ENCODE measurements at regions not wholly inside any gene's neighbourhood (a gene's known extent, or its start where the extent isn't known, plus 50 kb on each side); places are given as distances from the start of the nearest gene placed in this dataset.

- Histone ChIP-seq H3K27me3 (no peaks in the 10 kb centered on the region), H3K4me1 (no peaks in the 10 kb centered on the region), H3K4me3 (no peak overlapping the region), H3K27ac (no peak overlapping the region), H3K36me3 (no peaks in the 10 kb centered on the region), H3K9me3 (no peaks in the 10 kb centered on the region)
- DNase-seq: no peak
- no peak for TF ChIP-seq POLR2A (IDR thresholded peaks at IDR 0.05)
- TF ChIP-seq CTCF (IDR thresholded peaks at IDR 0.05): no peak
Observed at GRCh38 chr14:65880507-65880906, 468.0 kb downstream of the FUT8 start.

GRCh38 chr14:65881642-65882041, 469.1 kb downstream of the FUT8 start:
- no peaks in the 10 kb centered on the region for H3K4me1 ChIP-seq
- H3K36me3 ChIP-seq: no peaks in the 10 kb centered on the region
- TF ChIP-seq CTCF (IDR thresholded peaks at IDR 0.05) (no peak), POLR2A (IDR thresholded peaks at IDR 0.05) (no peak)
- H3K9me3 ChIP-seq: no peaks in the 10 kb centered on the region
- no peak overlapping the region for H3K4me3 ChIP-seq
- no peaks in the 10 kb centered on the region for H3K27me3 ChIP-seq
- no peak overlapping the region for H3K27ac ChIP-seq
- no peak for DNase-seq

GRCh38 chr14:65888677-65889076, 476.1 kb downstream of the FUT8 start:
- DNase-seq: no peak

GRCh38 chr14:65892315-65892714, 479.8 kb downstream of the FUT8 start:
- H3K4me1 ChIP-seq: no peaks in the 10 kb centered on the region
- no peak overlapping the region for H3K4me3 ChIP-seq
- no peaks in the 10 kb centered on the region for H3K27me3 ChIP-seq
- no peak for TF ChIP-seq POLR2A (IDR thresholded peaks at IDR 0.05)
- TF ChIP-seq CTCF (IDR thresholded peaks at IDR 0.05): no peak
- H3K36me3 ChIP-seq: no peaks in the 10 kb centered on the region
- DNase-seq: no peak
- no peak overlapping the region for H3K27ac ChIP-seq
- no peaks in the 10 kb centered on the region for H3K9me3 ChIP-seq

More at GRCh38 chr14:65888677-65889076, 476.1 kb downstream of the FUT8 start:
- no peak overlapping the region for H3K4me3 ChIP-seq
- no peak overlapping the region for H3K27ac ChIP-seq
- no peaks in the 10 kb centered on the region for H3K36me3 ChIP-seq
- no peaks in the 10 kb centered on the region for H3K9me3 ChIP-seq
- TF ChIP-seq POLR2A (IDR thresholded peaks at IDR 0.05): no peak
- TF ChIP-seq CTCF (IDR thresholded peaks at IDR 0.05): no peak
- H3K27me3 ChIP-seq: no peaks in the 10 kb centered on the region
- no peaks in the 10 kb centered on the region for H3K4me1 ChIP-seq

GRCh38 chr14:65900164-65900563, 487.6 kb downstream of the FUT8 start:
- Histone ChIP-seq H3K4me3 (no peak overlapping the region), H3K27ac (no peak overlapping the region), H3K9me3 (peaks cover 0 to 4% (median 0%) of the 10 kb centered on the region in 4 donors), H3K36me3 (no peaks in the 10 kb centered on the region), H3K27me3 (no peaks in the 10 kb centered on the region), H3K4me1 (no peaks in the 10 kb centered on the region)
- TF ChIP-seq CTCF (IDR thresholded peaks at IDR 0.05) (no peak), POLR2A (IDR thresholded peaks at IDR 0.05) (no peak)
- DNase-seq: no peak

- no peaks in the 10 kb centered on the region for H3K4me1 ChIP-seq
- no peaks in the 10 kb centered on the region for H3K36me3 ChIP-seq
- peaks cover 0 to 4% (median 0%) of the 10 kb centered on the region in 4 donors for H3K9me3 ChIP-seq
- no peak overlapping the region for H3K27ac ChIP-seq
- TF ChIP-seq POLR2A (IDR thresholded peaks at IDR 0.05) (no peak), CTCF (IDR thresholded peaks at IDR 0.05) (no peak)
- DNase-seq: no peak
- no peaks in the 10 kb centered on the region for H3K27me3 ChIP-seq
- H3K4me3 ChIP-seq: no peak overlapping the region
Observed at GRCh38 chr14:65901595-65901994, 489.1 kb downstream of the FUT8 start.

Data from Peyer's patch (tissue), 4 donors.